GM12878 (cell line): ENCODE measurements at regions not wholly inside any gene's neighbourhood (a gene's known extent, or its start where the extent isn't known, plus 50 kb on each side); places are given as distances from the start of the nearest gene placed in this dataset.

Source experiments
- IRF4 ChIP-seq: IDR thresholded peaks from 2 replicates; pipeline ENCODE4 v1.6.1; 2011; ENCODE audit warnings: low read depth, low read length
- MTA3 ChIP-seq: IDR thresholded peaks from 2 replicates; pipeline ENCODE4 v1.6.1; 2012; ENCODE audit warnings: low read length, inconsistent platforms, borderline replicate concordance
- POU2F2 ChIP-seq: IDR thresholded peaks from 3 replicates; pipeline ENCODE4 v1.6.1; 2011; ENCODE audit warnings: low read depth, mild to moderate bottlenecking, low read length, borderline replicate concordance
- TAF1 ChIP-seq: IDR thresholded peaks from 2 replicates; pipeline ENCODE4 v1.6.1; 2011; ENCODE audit warnings: mild to moderate bottlenecking, low read depth, low read length, borderline replicate concordance
- TBL1XR1 ChIP-seq: IDR thresholded peaks from 2 replicates; pipeline ENCODE4 v1.6.1; 2012; ENCODE audit warnings: low read depth, low read length, improper control_type of control experiment
- TF ChIP-seq, protein P1 (sequence below), 3 experiments: IDR thresholded peaks in 2 of 3; conservative IDR thresholded peaks in 1 of 3; 2 replicates each; pipeline ENCODE4 v1.5.1; 2011; ENCODE audit warnings: low read depth in 3 of 3, low read length in 3 of 3, mild to moderate bottlenecking in 3 of 3, control low read depth in 2 of 3, moderate library complexity in 2 of 3, inconsistent platforms in 1 of 3, mixed read lengths in 1 of 3; ENCODE audit not compliant: control insufficient read depth in 2 of 3, insufficient read depth in 1 of 3; ENCODE audit errors: extremely low read depth in 1 of 3

DNA sequence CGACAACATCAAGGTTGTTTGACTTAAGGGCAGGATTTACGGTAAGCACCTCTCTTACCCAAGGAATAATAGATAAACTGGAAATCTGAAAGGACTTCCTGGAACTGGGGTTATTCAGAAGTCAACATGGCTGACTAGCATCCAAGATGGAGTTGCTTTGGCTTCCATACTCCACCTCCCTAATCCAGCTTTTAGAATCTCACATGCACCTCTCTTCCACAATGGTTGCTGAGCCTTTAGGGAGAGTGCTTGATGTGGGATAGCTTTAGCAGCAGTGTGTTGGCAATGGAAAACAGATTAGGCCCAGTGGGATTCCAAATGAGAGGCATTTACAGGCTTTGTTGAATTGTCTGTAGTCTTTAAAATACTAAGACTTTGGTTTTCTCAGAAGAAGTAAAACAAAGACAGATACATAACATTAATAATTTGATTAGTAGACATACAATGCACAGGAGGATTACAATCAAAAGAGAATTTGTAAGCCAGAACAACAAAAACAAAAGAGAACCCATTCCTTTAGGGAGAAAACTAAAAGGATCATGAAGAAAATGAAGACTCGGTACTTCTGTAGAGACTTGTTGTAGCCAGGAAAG is 222.0 kb downstream of the HS3ST3B1 start:
- TF ChIP-seq TAF1: no peak
- TF ChIP-seq, protein P1, sequence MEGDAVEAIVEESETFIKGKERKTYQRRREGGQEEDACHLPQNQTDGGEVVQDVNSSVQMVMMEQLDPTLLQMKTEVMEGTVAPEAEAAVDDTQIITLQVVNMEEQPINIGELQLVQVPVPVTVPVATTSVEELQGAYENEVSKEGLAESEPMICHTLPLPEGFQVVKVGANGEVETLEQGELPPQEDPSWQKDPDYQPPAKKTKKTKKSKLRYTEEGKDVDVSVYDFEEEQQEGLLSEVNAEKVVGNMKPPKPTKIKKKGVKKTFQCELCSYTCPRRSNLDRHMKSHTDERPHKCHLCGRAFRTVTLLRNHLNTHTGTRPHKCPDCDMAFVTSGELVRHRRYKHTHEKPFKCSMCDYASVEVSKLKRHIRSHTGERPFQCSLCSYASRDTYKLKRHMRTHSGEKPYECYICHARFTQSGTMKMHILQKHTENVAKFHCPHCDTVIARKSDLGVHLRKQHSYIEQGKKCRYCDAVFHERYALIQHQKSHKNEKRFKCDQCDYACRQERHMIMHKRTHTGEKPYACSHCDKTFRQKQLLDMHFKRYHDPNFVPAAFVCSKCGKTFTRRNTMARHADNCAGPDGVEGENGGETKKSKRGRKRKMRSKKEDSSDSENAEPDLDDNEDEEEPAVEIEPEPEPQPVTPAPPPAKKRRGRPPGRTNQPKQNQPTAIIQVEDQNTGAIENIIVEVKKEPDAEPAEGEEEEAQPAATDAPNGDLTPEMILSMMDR (IDR thresholded peaks at IDR 0.05 in 2 of 3, conservative IDR thresholded peaks at IDR 0.05 in 1 of 3; ENCODE audit: control insufficient read depth in 2 of 3, extremely low read depth in 1 of 3, insufficient read depth in 1 of 3, low read depth in 3 of 3, low read length in 3 of 3): no peak
- TF ChIP-seq IRF4: no peak
- TF ChIP-seq MTA3: no peak
- no peak for TF ChIP-seq POU2F2
- no peak for TF ChIP-seq TBL1XR1
